Colonic mucosa (tissue), 4 donors: ENCODE measurements at regions not wholly inside any gene's neighbourhood (a gene's known extent, or its start where the extent isn't known, plus 50 kb on each side); places are given as distances from the start of the nearest gene placed in this dataset.

ENCODE experiments used
- DNase-seq: peaks from one replicate; pipeline ENCODE4 v3.0.0-alpha.2; 2020
- H3K27ac ChIP-seq: fragments of 200-600 bp; one replicate; pipeline ENCODE4 v1.8.0; 2021
- H3K27me3 ChIP-seq: fragments of 200-600 bp; one replicate; pipeline ENCODE4 v1.8.0; 2021
- H3K36me3 ChIP-seq: fragments of 200-600 bp; one replicate; pipeline ENCODE4 v1.8.0; 2021
- H3K4me1 ChIP-seq: fragments of 200-600 bp; one replicate; pipeline ENCODE4 v1.8.0; 2021; ENCODE audit warnings: mild to moderate bottlenecking
- H3K4me3 ChIP-seq: fragments of 200-600 bp; one replicate; pipeline ENCODE4 v1.8.0; 2021
- H3K9ac ChIP-seq, 2 donors: one replicate each; pipeline ENCODE4 v1.7.0; 2013; ENCODE audit warnings: control low read depth in 2 of 2, low read depth in 2 of 2, low read length in 2 of 2
- H3K9me3 ChIP-seq: fragments of 200-600 bp; one replicate; pipeline ENCODE4 v1.8.0; 2021
- intact Hi-C: fragments of 100-400 bp; cut with DNase I; formaldehyde crosslinking; loops from one replicate; pipeline ENCODE4 v1.14.1; 2022
- TF ChIP-seq, protein P1 (sequence below): fragments of 200-600 bp; IDR thresholded peaks from one replicate; pipeline ENCODE4 v1.8.0; 2022; ENCODE audit warnings: antibody characterized with exemption, mild to moderate bottlenecking
- donor health status: healthy.
- donor health status: DM: no; HTN: no; CAD: no.
- donor health status: DM: no; HTN: no; CAD: no.

DNA sequence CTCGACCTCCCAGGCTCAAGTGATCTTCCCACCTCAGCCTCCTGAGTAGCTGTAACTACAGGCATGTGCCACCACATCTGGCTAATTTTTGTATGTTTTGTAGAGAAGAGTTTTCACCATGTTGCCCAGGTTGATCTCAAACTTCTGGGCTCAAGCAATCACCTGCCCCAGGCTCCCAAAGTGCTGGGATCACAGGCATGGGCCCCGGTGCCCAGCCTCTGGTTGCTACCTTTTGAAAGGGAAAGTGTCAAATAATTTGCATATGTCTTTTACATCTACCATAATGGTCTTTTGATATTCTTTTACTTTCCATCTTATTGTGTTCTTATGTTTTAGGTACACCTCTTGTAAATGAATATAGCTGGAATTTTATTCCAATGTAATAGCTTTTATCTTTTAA, 263.1 kb upstream of the FN1 start:
- Histone ChIP-seq H3K27ac (no peak overlapping the region), H3K9ac (no peak overlapping the region)
- TF ChIP-seq, protein P1, sequence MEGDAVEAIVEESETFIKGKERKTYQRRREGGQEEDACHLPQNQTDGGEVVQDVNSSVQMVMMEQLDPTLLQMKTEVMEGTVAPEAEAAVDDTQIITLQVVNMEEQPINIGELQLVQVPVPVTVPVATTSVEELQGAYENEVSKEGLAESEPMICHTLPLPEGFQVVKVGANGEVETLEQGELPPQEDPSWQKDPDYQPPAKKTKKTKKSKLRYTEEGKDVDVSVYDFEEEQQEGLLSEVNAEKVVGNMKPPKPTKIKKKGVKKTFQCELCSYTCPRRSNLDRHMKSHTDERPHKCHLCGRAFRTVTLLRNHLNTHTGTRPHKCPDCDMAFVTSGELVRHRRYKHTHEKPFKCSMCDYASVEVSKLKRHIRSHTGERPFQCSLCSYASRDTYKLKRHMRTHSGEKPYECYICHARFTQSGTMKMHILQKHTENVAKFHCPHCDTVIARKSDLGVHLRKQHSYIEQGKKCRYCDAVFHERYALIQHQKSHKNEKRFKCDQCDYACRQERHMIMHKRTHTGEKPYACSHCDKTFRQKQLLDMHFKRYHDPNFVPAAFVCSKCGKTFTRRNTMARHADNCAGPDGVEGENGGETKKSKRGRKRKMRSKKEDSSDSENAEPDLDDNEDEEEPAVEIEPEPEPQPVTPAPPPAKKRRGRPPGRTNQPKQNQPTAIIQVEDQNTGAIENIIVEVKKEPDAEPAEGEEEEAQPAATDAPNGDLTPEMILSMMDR, result no peak

DNA sequence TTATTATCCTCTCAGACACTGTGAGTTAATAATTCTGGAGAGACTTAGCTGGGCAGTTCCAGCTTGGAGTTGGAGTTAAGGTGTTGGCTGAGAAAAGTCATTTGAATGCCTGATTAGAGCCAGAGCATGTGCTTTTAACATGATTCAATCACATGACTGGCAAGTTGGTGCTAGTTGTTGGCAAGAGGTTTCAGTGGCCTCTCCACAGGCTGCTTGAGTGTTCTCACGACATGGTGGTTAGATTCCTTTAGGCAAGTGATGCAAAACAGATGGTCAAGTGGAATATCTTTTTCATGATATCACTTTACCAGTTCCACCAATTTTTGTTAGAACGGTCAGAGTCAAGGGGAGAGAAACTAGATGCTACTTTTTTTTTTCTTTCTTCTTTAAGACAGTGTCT, 262.7 kb upstream of the FN1 start:
- no peak for DNase-seq
- TF ChIP-seq, protein P1, result no peak

More for the DNA sequence above, 263.1 kb upstream of the FN1 start:
- intact Hi-C loops, result no loop called here
- DNase-seq, result no peak
- no peaks in the 10 kb centered on the region for H3K4me1 ChIP-seq
- H3K36me3 ChIP-seq, result no peaks in the 10 kb centered on the region
- no peak overlapping the region for H3K4me3 ChIP-seq
- no peaks in the 10 kb centered on the region for H3K9me3 ChIP-seq
- no peaks in the 10 kb centered on the region for H3K27me3 ChIP-seq

DNA sequence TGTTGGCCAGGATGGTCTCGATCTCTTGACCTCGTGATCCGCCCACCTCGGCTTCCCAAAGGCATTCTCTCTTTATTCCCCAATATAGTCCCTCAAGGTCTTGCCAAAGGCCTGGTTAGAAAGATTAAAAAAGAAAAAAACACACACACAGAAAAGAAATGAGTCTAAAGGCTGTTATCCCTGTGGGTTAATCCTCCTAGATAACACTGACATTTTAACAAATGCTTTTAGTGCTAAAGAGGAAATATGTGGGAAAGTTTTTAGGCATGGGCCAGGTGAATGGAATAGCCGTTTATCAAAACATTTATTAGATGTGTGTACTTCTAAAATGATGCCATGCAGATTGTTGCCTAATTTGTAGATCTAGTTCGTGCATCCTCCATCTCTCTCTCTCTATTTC, 261.6 kb upstream of the FN1 start:
- no peaks in the 10 kb centered on the region for H3K36me3 ChIP-seq
- TF ChIP-seq, protein P1, result no peak
- intact Hi-C loops, result no loop called here
- H3K9ac ChIP-seq, result no peak overlapping the region
- no peaks in the 10 kb centered on the region for H3K9me3 ChIP-seq
- H3K4me3 ChIP-seq, result no peak overlapping the region
- H3K27ac ChIP-seq, result no peak overlapping the region
- H3K27me3 ChIP-seq, result no peaks in the 10 kb centered on the region
- H3K4me1 ChIP-seq, result no peaks in the 10 kb centered on the region
- DNase-seq, result no peak

More for the DNA sequence above, 262.7 kb upstream of the FN1 start:
- intact Hi-C loops, result no loop called here
- no peaks in the 10 kb centered on the region for H3K27me3 ChIP-seq
- no peak overlapping the region for H3K4me3 ChIP-seq
- no peaks in the 10 kb centered on the region for H3K9me3 ChIP-seq
- no peak overlapping the region for H3K27ac ChIP-seq
- H3K9ac ChIP-seq, result no peak overlapping the region
- no peaks in the 10 kb centered on the region for H3K36me3 ChIP-seq
- H3K4me1 ChIP-seq, result no peaks in the 10 kb centered on the region

DNA sequence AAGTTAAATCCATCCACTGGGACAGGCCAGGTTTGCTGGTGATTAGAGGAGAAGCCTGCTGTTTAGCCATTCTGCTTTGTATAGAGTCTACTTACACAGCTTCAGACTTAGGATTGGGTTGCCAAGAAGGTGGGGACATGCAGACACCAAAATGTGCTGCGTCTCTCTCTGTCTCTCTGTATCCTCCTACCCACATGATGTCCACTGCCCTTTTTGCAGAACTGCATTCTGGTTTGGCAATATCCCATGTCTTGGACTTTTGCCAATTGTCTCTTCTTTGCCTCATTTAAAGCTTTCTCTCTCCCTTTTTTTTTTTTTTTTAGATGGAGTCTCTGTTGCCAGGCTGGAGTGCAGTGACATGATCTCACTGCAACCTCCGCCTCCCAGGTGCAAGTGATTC, 261.1 kb upstream of the FN1 start:
- no peak overlapping the region for H3K27ac ChIP-seq
- no peak overlapping the region for H3K4me3 ChIP-seq
- H3K27me3 ChIP-seq, result no peaks in the 10 kb centered on the region
- no peaks in the 10 kb centered on the region for H3K4me1 ChIP-seq
- no peaks in the 10 kb centered on the region for H3K36me3 ChIP-seq
- TF ChIP-seq, protein P1, result no peak
- no peaks in the 10 kb centered on the region for H3K9me3 ChIP-seq
- H3K9ac ChIP-seq, result no peak overlapping the region
- no peak for DNase-seq
- intact Hi-C loops, result no loop called here

DNA sequence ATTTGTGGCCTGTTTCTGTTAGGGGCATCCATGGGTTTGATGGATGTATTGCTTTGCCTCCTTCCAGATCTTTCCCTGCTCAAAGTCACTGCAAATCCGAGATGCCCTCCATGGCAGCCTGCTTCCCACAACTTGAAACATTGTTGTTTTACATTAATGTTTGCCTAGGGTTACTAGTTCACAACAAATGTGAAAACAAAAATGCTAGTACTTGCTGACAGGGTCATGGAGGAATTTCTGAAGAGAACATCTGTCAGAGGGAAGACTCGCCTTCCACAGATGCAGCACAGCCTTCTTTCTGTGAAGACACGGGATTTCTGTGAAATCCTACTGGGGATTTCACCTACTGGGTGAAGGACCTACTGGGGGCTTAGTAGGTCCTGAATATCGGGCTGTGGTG, 260.0 kb upstream of the FN1 start:
- Histone ChIP-seq H3K4me3 (no peak overlapping the region), H3K27ac (no peak overlapping the region), H3K27me3 (no peaks in the 10 kb centered on the region), H3K9me3 (no peaks in the 10 kb centered on the region), H3K4me1 (no peaks in the 10 kb centered on the region), H3K9ac (no peak overlapping the region), H3K36me3 (no peaks in the 10 kb centered on the region)
- intact Hi-C loops, result no loop called here
- no peak for DNase-seq
- TF ChIP-seq, protein P1, result no peak
